BE2C (cell line): ENCODE measurements at regions not wholly inside any gene's neighbourhood (a gene's known extent, or its start where the extent isn't known, plus 50 kb on each side); places are given as distances from the start of the nearest gene placed in this dataset.

Source experiments
- DNase-seq: peaks from one replicate; pipeline ENCODE4 v3.0.0-alpha.2; 2020
- H3K27me3 ChIP-seq: fragments of 250-450 bp; sonication (Bioruptor Pico); 2 replicates; pipeline ENCODE4 v1.5.1; 2020; ENCODE audit warnings: mild to moderate bottlenecking
- H3K36me3 ChIP-seq: fragments of 250-450 bp; sonication (Bioruptor Pico); 2 replicates; pipeline ENCODE4 v1.5.1; 2020; ENCODE audit warnings: mild to moderate bottlenecking
- H3K4me1 ChIP-seq: fragments of 250-450 bp; sonication (Bioruptor Pico); 2 replicates; pipeline ENCODE4 v1.5.1; 2020
- H3K4me3 ChIP-seq: 2 replicates; pipeline ENCODE4 v1.5.1; 2011; ENCODE audit warnings: low read depth, low read length
- H3K9me3 ChIP-seq: fragments of 250-450 bp; sonication (Bioruptor Pico); 2 replicates; pipeline ENCODE4 v1.5.1; 2020
- TF ChIP-seq, protein P1 (sequence below): IDR thresholded peaks from 2 replicates; pipeline ENCODE4 v1.5.1; 2012; ENCODE audit warnings: mild to moderate bottlenecking, low read depth, low read length

DNA sequence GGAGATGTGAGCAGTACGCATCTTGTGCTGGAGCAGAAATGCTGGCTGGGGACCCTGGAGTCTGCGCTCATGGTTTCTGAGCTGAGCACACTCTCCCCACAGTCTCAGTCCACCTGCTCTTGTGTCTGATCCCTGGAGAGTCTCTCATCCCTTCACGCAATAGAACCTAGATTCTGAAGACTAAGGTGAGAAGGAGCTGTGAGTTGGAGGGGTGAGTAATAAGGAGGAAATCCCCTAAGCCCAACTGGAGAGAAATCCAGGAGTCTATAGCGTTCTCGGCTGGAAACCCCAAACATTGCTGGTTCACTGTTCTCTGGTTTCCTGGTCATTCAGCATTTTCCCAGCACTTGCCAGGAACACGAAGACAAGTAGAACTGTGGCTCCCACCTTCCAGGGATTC is 68.3 kb upstream of the SMNDC1 start:
- DNase-seq = no peak
- Histone ChIP-seq H3K4me1 (no peaks in the 10 kb centered on the region), H3K27me3 (no peaks in the 10 kb centered on the region), H3K9me3 (no peaks in the 10 kb centered on the region), H3K36me3 (no peaks in the 10 kb centered on the region), H3K4me3 (no peak overlapping the region)
- TF ChIP-seq, protein P1, sequence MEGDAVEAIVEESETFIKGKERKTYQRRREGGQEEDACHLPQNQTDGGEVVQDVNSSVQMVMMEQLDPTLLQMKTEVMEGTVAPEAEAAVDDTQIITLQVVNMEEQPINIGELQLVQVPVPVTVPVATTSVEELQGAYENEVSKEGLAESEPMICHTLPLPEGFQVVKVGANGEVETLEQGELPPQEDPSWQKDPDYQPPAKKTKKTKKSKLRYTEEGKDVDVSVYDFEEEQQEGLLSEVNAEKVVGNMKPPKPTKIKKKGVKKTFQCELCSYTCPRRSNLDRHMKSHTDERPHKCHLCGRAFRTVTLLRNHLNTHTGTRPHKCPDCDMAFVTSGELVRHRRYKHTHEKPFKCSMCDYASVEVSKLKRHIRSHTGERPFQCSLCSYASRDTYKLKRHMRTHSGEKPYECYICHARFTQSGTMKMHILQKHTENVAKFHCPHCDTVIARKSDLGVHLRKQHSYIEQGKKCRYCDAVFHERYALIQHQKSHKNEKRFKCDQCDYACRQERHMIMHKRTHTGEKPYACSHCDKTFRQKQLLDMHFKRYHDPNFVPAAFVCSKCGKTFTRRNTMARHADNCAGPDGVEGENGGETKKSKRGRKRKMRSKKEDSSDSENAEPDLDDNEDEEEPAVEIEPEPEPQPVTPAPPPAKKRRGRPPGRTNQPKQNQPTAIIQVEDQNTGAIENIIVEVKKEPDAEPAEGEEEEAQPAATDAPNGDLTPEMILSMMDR = no peak

DNA sequence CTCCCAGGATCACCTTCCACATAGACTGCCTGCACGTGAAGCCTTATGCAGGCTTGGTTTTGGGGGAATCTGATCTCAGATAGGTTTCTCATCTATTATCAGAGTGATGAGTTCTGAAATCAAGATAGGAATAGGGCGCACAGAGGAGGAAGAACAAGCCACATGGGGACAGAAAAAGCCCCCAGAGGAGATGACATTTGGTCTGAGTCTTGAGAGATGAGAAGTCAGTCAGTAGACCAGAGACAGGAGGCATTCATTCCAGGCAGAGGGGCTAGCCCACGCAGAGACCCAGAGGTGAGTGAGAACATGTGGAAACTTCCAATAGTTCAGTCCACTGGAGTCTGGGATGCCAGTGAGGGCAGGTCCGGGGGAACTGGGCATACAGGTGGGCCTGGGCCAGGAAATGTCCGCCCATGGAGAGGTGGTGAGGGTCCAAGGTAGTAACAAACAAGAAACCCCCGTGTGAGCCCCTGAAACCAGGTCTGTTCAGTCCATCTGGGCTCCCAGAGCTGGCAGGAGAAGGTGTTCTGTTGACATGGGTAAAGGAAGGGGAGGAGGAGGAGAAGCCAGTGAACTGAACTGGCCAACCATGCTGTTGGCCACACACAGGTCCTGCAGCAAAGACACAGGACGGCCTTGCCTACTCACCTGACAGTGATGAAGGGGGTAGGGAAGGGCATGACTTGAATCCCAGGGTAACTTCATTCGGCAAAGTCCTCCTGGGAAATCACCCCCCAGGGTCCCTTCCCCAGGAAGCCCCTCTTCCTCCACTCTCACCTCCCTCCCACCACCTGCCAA is 69.3 kb upstream of the SMNDC1 start:
- DNase-seq = no peak
- no peaks in the 10 kb centered on the region for H3K9me3 ChIP-seq
- no peak overlapping the region for H3K4me3 ChIP-seq
- TF ChIP-seq, protein P1 = no peak
- no peaks in the 10 kb centered on the region for H3K27me3 ChIP-seq
- no peaks in the 10 kb centered on the region for H3K36me3 ChIP-seq
- no peaks in the 10 kb centered on the region for H3K4me1 ChIP-seq

DNA sequence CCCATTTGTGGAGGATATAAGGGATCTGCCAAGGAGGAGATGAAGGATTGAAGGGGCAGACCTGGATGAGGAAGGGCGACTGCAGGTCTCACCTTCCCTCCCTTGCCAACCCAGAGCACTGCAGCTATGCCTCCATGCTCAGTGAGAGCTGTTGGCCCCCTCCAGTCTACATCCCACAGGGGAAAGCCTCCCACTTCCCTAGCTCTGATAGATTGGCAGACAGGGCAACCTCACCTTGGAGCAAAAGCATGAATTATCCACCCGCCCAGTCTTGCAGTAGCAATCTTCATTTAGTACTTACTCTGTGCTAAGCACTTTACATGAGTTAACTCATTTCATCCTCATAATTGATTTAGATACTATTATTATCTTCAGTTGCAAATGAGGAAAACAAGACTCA is 70.4 kb upstream of the SMNDC1 start:
- H3K27me3 ChIP-seq = no peaks in the 10 kb centered on the region
- H3K4me3 ChIP-seq = no peak overlapping the region
- TF ChIP-seq, protein P1 = no peak

DNA sequence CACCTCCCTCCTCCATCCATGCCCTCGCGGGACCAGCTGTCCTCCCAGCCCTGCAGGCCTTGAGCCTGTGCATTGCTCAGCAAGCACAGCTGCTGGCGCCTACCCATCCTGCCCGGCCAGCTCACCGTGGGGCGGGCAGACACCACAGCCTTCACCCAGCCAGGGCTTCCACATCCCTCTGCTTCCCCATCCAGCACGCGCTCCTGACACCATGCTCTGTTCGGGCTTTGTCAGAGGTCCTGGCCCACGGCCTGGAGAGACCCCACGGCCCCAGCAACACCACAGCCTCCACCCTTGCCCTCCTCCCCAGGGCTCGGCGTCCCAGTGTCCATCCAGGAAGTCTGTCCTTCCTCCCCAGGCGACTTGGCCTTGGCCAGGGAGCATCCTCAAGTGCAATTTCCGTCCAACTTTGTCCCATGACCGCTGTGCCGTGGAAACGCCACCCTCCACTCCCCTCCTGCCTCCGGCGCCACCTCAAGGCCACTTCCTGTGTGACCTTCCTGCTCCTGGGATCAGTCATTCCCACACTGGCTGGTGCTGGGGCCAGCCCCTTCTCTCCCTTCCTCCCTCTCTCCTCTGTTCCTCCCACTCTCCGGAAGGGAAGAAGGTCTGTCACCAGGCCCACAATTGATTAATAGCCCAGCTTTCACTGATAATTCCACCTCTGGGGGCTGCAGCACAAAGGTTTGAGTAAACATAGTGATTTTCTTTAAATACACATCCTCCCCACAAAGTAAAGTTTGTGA is 71.5 kb upstream of the SMNDC1 start:
- Histone ChIP-seq H3K4me3 (no peak overlapping the region), H3K36me3 (no peaks in the 10 kb centered on the region), H3K9me3 (no peaks in the 10 kb centered on the region), H3K4me1 (no peaks in the 10 kb centered on the region), H3K27me3 (no peaks in the 10 kb centered on the region)
- TF ChIP-seq, protein P1 = no peak
- DNase-seq = no peak

More for the DNA sequence above, 70.4 kb upstream of the SMNDC1 start:
- H3K36me3 ChIP-seq = no peaks in the 10 kb centered on the region
- no peaks in the 10 kb centered on the region for H3K4me1 ChIP-seq
- no peak for DNase-seq
- no peaks in the 10 kb centered on the region for H3K9me3 ChIP-seq

DNA sequence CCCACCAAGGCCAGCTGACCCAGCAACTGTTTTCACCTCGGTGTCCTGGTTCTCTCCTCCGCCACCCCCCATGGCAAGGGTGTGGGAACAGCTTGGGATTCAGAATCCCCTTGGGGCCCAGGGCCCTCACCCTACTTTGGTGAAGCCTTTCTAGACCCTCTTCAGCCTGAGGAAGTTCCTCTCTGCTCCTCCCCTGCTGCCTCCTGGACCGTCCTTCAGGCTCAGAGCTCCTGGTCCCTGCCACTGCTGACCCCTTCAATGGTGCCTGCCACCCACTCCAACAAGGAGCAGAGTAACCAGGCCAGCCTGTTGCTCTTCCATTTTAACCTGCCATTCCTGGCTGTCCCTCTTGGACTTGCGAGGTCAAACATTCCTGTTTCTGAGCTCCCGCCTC is 72.0 kb upstream of the SMNDC1 start:
- TF ChIP-seq, protein P1 = no peak
- DNase-seq = no peak
- H3K4me1 ChIP-seq = no peaks in the 10 kb centered on the region
- H3K9me3 ChIP-seq = no peaks in the 10 kb centered on the region
- no peak overlapping the region for H3K4me3 ChIP-seq
- no peaks in the 10 kb centered on the region for H3K27me3 ChIP-seq
- H3K36me3 ChIP-seq = no peaks in the 10 kb centered on the region

DNA sequence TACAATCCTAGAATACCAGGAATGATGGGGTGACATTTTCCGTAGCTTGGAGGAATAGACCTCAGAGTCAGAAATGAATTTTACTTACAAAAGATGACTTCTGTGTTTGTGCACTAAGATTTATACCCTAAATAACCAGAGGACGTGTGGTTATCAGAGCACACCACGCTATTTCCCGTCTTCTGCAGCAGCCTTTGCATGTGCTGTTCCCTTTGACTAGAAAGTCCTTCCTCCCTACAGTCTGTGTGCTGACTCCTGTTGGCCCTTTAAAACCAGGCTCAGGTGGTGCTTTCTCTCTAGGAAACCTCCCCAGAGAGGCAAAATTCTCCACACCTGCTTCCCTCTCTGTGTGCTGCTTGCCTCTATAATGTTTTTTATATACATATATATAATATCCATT is 73.3 kb upstream of the SMNDC1 start:
- no peaks in the 10 kb centered on the region for H3K36me3 ChIP-seq
- H3K4me3 ChIP-seq = no peak overlapping the region
- H3K27me3 ChIP-seq = no peaks in the 10 kb centered on the region
- TF ChIP-seq, protein P1 = no peak
- no peaks in the 10 kb centered on the region for H3K9me3 ChIP-seq
- no peaks in the 10 kb centered on the region for H3K4me1 ChIP-seq
- no peak for DNase-seq
